SU-DHL-6 (cell line): ENCODE measurements at regions not wholly inside any gene's neighbourhood (a gene's known extent, or its start where the extent isn't known, plus 50 kb on each side); places are given as distances from the start of the nearest gene placed in this dataset.

Source experiments
- EZH2phosphoT487 ChIP-seq: fragments of 200-600 bp; sonication (generic), shearing (Covaris generic); conservative IDR thresholded peaks from 2 replicates; pipeline ENCODE4 v1.6.1; 2018; ENCODE audit warnings: mild to moderate bottlenecking, antibody characterized with exemption, low read length, moderate library complexity, mixed read lengths
- TF ChIP-seq, protein P1 (sequence below): fragments of 200-600 bp; sonication (generic); IDR thresholded peaks from one replicate; pipeline ENCODE4 v1.5.1; 2017; ENCODE audit warnings: antibody characterized with exemption, mild to moderate bottlenecking, low read length, moderate library complexity; ENCODE audit not compliant: insufficient read depth, poor library complexity, severe bottlenecking

DNA sequence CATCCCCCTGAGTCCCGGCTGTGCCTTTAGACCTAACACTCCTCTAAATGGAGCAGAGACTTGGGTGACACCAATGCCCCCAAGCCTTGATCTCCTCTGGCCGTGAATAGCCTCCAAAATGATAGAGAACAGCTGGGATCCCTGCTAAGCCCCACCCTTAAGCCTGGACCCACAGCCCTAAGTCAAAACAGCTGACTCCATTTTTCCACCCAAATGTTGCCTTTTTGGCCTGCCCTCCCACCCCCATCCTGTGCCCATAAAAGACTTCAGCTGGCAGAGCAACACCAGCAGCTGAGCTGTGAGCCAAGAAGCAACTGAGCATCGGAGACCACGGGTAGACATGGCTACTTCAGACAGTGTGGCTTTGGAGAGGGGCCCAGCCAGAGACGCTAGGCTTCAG is 420.8 kb downstream of the NPHP4 start:
- TF ChIP-seq, protein P1, sequence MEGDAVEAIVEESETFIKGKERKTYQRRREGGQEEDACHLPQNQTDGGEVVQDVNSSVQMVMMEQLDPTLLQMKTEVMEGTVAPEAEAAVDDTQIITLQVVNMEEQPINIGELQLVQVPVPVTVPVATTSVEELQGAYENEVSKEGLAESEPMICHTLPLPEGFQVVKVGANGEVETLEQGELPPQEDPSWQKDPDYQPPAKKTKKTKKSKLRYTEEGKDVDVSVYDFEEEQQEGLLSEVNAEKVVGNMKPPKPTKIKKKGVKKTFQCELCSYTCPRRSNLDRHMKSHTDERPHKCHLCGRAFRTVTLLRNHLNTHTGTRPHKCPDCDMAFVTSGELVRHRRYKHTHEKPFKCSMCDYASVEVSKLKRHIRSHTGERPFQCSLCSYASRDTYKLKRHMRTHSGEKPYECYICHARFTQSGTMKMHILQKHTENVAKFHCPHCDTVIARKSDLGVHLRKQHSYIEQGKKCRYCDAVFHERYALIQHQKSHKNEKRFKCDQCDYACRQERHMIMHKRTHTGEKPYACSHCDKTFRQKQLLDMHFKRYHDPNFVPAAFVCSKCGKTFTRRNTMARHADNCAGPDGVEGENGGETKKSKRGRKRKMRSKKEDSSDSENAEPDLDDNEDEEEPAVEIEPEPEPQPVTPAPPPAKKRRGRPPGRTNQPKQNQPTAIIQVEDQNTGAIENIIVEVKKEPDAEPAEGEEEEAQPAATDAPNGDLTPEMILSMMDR: no peak
- no peak for TF ChIP-seq EZH2phosphoT487
